ENCODE measurements at regions not wholly inside any gene's neighbourhood (a gene's known extent, or its start where the extent isn't known, plus 50 kb on each side); places are given as distances from the start of the nearest gene placed in this dataset.

DNA sequence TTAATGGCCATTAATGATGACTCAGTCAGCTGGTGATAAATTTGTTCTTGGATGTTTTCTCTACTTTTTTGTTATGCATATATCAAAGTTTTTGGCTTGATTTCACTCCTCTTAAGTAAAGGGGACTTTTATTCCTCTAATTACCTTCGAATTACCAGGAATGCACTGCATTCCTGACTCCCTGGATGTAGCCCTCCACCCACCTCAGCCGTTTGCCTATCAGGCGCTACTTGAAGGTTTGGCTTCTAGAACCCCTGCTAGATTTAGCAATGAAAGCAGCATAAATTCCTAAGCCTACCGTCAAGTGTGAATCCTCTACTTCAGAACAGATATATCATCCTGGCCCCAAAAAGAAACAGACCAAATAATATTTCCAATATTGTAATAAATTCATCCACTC is 387.8 kb upstream of the ADGRL2 start:
- TF ChIP-seq ZFX (CRISPR knock-in tag; IDR thresholded peaks at IDR 0.05; ENCODE audit: low read depth) (no peak), POLR2A (IDR thresholded peaks at IDR 0.05; ENCODE audit: insufficient read depth in 1 of 2, low read depth in 2 of 2, low read length in 2 of 2) (no peak), ZNF234 (CRISPR knock-in tag; conservative IDR thresholded peaks at IDR 0.05) (no peak), EZH2 (conservative IDR thresholded peaks at IDR 0.05; ENCODE audit: low read depth, low read length) (no peak)
- TF ChIP-seq, protein P1, sequence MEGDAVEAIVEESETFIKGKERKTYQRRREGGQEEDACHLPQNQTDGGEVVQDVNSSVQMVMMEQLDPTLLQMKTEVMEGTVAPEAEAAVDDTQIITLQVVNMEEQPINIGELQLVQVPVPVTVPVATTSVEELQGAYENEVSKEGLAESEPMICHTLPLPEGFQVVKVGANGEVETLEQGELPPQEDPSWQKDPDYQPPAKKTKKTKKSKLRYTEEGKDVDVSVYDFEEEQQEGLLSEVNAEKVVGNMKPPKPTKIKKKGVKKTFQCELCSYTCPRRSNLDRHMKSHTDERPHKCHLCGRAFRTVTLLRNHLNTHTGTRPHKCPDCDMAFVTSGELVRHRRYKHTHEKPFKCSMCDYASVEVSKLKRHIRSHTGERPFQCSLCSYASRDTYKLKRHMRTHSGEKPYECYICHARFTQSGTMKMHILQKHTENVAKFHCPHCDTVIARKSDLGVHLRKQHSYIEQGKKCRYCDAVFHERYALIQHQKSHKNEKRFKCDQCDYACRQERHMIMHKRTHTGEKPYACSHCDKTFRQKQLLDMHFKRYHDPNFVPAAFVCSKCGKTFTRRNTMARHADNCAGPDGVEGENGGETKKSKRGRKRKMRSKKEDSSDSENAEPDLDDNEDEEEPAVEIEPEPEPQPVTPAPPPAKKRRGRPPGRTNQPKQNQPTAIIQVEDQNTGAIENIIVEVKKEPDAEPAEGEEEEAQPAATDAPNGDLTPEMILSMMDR (CRISPR knock-in tag; IDR thresholded peaks at IDR 0.05), result no peak

All from HepG2 (cell line).